D721Med (cell line): ENCODE measurements at regions not wholly inside any gene's neighbourhood (a gene's known extent, or its start where the extent isn't known, plus 50 kb on each side); places are given as distances from the start of the nearest gene placed in this dataset.

Experiments used
- DNase-seq: peaks from one replicate; pipeline ENCODE4 v3.0.0; 2011; ENCODE audit warnings: low spot score; ENCODE audit not compliant: insufficient read length
- FAIRE-seq: peaks from 2 replicates; lab custom pipeline; 2011; peaks lifted over from hg19 to GRCh38; lab: Jason Lieb, UNC
- CTCF ChIP-seq: IDR thresholded peaks from 2 replicates; pipeline ENCODE4 v1.5.1; 2012; ENCODE audit warnings: mild to moderate bottlenecking, control low read depth; ENCODE audit not compliant: insufficient read depth; ENCODE audit errors: missing control alignments

- TF ChIP-seq CTCF = no peak
- no peak for DNase-seq
- FAIRE-seq = no peak
Observed at GRCh38 chr9:105079457-105079856, 151.5 kb upstream of the ABCA1 start.

GRCh38 chr9:105082843-105083242 lies 154.9 kb upstream of the ABCA1 start:
- no peak for DNase-seq
- FAIRE-seq = no peak
- TF ChIP-seq CTCF = no peak

GRCh38 chr9:105083256-105083655 lies 155.3 kb upstream of the ABCA1 start:
- no peak for TF ChIP-seq CTCF
- no peak for DNase-seq
- no peak for FAIRE-seq

GRCh38 chr9:105087910-105088898 lies 156.2 kb upstream of the SLC44A1 start:
- no peak for TF ChIP-seq CTCF
- FAIRE-seq = no peak
- DNase-seq = no peak

- DNase-seq (no peak), FAIRE-seq (no peak)
- TF ChIP-seq CTCF = no peak
Observed at GRCh38 chr9:105089874-105090273, 154.6 kb upstream of the SLC44A1 start.

GRCh38 chr9:105091004-105091640 lies 153.3 kb upstream of the SLC44A1 start:
- FAIRE-seq = no peak
- TF ChIP-seq CTCF = no peak

More at GRCh38 chr9:105091004-105091640, 153.3 kb upstream of the SLC44A1 start:
- no peak for DNase-seq
